Right lobe of liver (tissue), 6 donors: ENCODE measurements at regions not wholly inside any gene's neighbourhood (a gene's known extent, or its start where the extent isn't known, plus 50 kb on each side); places are given as distances from the start of the nearest gene placed in this dataset.

Experiments used
- ATAC-seq, 4 donors: fragments of 200-7000 bp; cut with Tn5 transposase; one replicate each; pipeline ENCODE4 v1.9.1; 2020; ENCODE audit warnings: mild to moderate bottlenecking in 4 of 4, moderate library complexity in 4 of 4
- DNase-seq, 3 donors: peaks; one replicate each; pipeline ENCODE4 v3.0.0-alpha.2; 2020
- H3K27ac ChIP-seq, 3 donors: fragments of 200-600 bp; one replicate each; pipeline ENCODE4 v1.8.0; 2022
- H3K27me3 ChIP-seq, 2 donors: fragments of 200-600 bp; one replicate each; pipeline ENCODE4 v1.8.0; 2022
- H3K36me3 ChIP-seq, 4 donors: fragments of 200-600 bp; sonication (generic) in 1 of 4; one replicate each; pipeline versions ENCODE4 v1.5.1 to v1.8.0; 2017 to 2022; ENCODE audit warnings: control low read depth in 1 of 4
- H3K4me1 ChIP-seq, 4 donors: fragments of 200-600 bp; sonication (generic) in 1 of 4; one replicate each; pipeline versions ENCODE4 v1.5.1 to v1.8.0; 2017 to 2022; ENCODE audit warnings: control low read depth in 1 of 4
- H3K4me3 ChIP-seq, 3 donors: fragments of 200-600 bp; one replicate each; pipeline ENCODE4 v1.8.0; 2022
- H3K9me3 ChIP-seq, 4 donors: fragments of 200-600 bp; sonication (generic) in 1 of 4; one replicate each; pipeline versions ENCODE4 v1.5.1 to v1.8.0; 2017 to 2022; ENCODE audit warnings: control low read depth in 1 of 4
- POLR2A ChIP-seq: fragments of 450-650 bp; IDR thresholded peaks from one replicate; pipeline ENCODE4 v1.6.1; 2017; ENCODE audit warnings: antibody characterized with exemption, mild to moderate bottlenecking
- WGBS: methylation state at CpG from one replicate; pipeline ENCODE4 v1.1.6; 2018; ENCODE audit warnings: low coverage, low lambda C conversion rate; ENCODE audit not compliant: insufficient coverage; ENCODE audit errors: missing lambda C conversion rate; 5-methylcytosine and 5-hydroxymethylcytosine counted together
- intact Hi-C, 2 donors: fragments of 100-400 bp; cut with DNase I; formaldehyde crosslinking; loops; one replicate each; pipeline versions ENCODE4 v1.11.2 to v1.14.1; 2022
- TF ChIP-seq, protein P1 (sequence below), 4 donors: fragments of 200-600 bp in 3 of 4; fragments of 450-650 bp in 1 of 4; IDR thresholded peaks; one replicate each; pipeline versions ENCODE4 v1.5.1 to v1.8.0; 2016 to 2022; ENCODE audit warnings: antibody characterized with exemption in 4 of 4, mild to moderate bottlenecking in 2 of 4
- donor health status: DM: no; HTN: yes; CAD: no.
- donor health status: DM: no; HTN: no; CAD: no.
- donor health status: DM: no; HTN: no; CAD: no.
- donor health status: DM: no; HTN: yes; CAD: no.
- donor health status: DM: no; HTN: yes; CAD: no.

GRCh38 chr2:65551528-65551927, 119.1 kb upstream of the SPRED2 start:
- H3K4me1 ChIP-seq: no peaks in the 10 kb centered on the region
- no peaks in the 10 kb centered on the region for H3K27me3 ChIP-seq
- TF ChIP-seq POLR2A: no peak
- TF ChIP-seq, protein P1, sequence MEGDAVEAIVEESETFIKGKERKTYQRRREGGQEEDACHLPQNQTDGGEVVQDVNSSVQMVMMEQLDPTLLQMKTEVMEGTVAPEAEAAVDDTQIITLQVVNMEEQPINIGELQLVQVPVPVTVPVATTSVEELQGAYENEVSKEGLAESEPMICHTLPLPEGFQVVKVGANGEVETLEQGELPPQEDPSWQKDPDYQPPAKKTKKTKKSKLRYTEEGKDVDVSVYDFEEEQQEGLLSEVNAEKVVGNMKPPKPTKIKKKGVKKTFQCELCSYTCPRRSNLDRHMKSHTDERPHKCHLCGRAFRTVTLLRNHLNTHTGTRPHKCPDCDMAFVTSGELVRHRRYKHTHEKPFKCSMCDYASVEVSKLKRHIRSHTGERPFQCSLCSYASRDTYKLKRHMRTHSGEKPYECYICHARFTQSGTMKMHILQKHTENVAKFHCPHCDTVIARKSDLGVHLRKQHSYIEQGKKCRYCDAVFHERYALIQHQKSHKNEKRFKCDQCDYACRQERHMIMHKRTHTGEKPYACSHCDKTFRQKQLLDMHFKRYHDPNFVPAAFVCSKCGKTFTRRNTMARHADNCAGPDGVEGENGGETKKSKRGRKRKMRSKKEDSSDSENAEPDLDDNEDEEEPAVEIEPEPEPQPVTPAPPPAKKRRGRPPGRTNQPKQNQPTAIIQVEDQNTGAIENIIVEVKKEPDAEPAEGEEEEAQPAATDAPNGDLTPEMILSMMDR (IDR thresholded peaks at IDR 0.05): no peak
- no peak overlapping the region for H3K4me3 ChIP-seq
- 95% methylated on average over 3 of the region's 7 CpGs for WGBS
- no peak overlapping the region for H3K27ac ChIP-seq
- H3K36me3 ChIP-seq: no peaks in the 10 kb centered on the region
- H3K9me3 ChIP-seq: no peaks in the 10 kb centered on the region
- DNase-seq (no peak), ATAC-seq (no peak)
- intact Hi-C loops: loop anchor here (5.0 to 10.0 kb wide), 2 partner anchors 277 to 289 kb away; no protein-coding TSS in a partner anchor

- no peaks in the 10 kb centered on the region for H3K4me1 ChIP-seq
- H3K9me3 ChIP-seq: no peaks in the 10 kb centered on the region
- no peaks in the 10 kb centered on the region for H3K27me3 ChIP-seq
- no peak overlapping the region for H3K4me3 ChIP-seq
- ATAC-seq (no peak), DNase-seq (no peak)
- intact Hi-C loops: loop anchor here (5.0 to 10.0 kb wide), 2 partner anchors 275 to 288 kb away; no protein-coding TSS in a partner anchor
- 66% methylated on average over 7 of the region's 7 CpGs for WGBS
- TF ChIP-seq, protein P1 (IDR thresholded peaks at IDR 0.05): no peak
- TF ChIP-seq POLR2A: no peak
- H3K36me3 ChIP-seq: no peaks in the 10 kb centered on the region
- no peak overlapping the region for H3K27ac ChIP-seq
These were observed 117.8 kb upstream of the SPRED2 start for GRCh38 chr2:65550246-65550645.

- no peaks in the 10 kb centered on the region for H3K9me3 ChIP-seq
- no peak overlapping the region for H3K27ac ChIP-seq
- no peak for DNase-seq
- no peak overlapping the region for H3K4me3 ChIP-seq
- no peaks in the 10 kb centered on the region for H3K36me3 ChIP-seq
- TF ChIP-seq POLR2A: no peak
- TF ChIP-seq, protein P1 (IDR thresholded peaks at IDR 0.05): no peak
- intact Hi-C loops: loop anchor here (5.0 to 10.0 kb wide), 2 partner anchors 275 to 287 kb away; no protein-coding TSS in a partner anchor
- no peaks in the 10 kb centered on the region for H3K27me3 ChIP-seq
- no peaks in the 10 kb centered on the region for H3K4me1 ChIP-seq
- WGBS: 100% methylated on average over 1 of the region's 4 CpGs
- no peak for ATAC-seq
These were observed 117.2 kb upstream of the SPRED2 start for GRCh38 chr2:65549631-65550030.

DNA sequence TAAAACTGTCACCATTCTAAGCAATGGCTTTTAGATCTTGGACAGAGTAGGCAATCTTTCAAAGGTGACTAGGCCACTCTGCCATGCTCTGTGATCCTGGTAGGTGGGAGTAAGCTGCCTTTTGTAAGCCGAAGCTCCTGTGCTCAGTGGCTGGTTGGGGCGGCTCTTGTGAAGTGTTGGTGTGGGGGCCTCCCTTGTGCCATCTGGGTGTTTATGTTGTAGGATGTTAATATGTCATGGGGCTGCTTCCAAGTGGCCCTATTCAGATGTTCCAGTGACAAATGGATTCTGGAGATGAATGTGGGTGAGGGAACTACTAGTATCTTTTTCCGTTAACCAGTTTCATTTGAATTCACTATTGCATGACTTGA, 116.8 kb upstream of the SPRED2 start:
- Histone ChIP-seq H3K36me3 (no peaks in the 10 kb centered on the region), H3K4me1 (no peaks in the 10 kb centered on the region), H3K27ac (no peak overlapping the region), H3K9me3 (no peaks in the 10 kb centered on the region), H3K4me3 (no peak overlapping the region), H3K27me3 (no peaks in the 10 kb centered on the region)
- intact Hi-C loops: no loop called here
- no peak for DNase-seq
- WGBS: 80% methylated on average over 1 of the region's 3 CpGs
- no peak for TF ChIP-seq POLR2A
- TF ChIP-seq, protein P1 (IDR thresholded peaks at IDR 0.05): no peak
- ATAC-seq: no peak
